Loucy (cell line): ENCODE measurements at regions not wholly inside any gene's neighbourhood (a gene's known extent, or its start where the extent isn't known, plus 50 kb on each side); places are given as distances from the start of the nearest gene placed in this dataset.
A peak's percentile ranks its signal among the peaks of the same experiment; 100 is the strongest.

Experiments
- H2AFZ ChIP-seq: fragments of 200-600 bp; sonication (generic); 2 replicates; pipeline ENCODE4 v1.6.0; 2016; ENCODE audit warnings: antibody characterized with exemption, mild to moderate bottlenecking, low read length, moderate library complexity
- H3F3A ChIP-seq: fragments of 200-600 bp; 2 replicates; pipeline ENCODE4 v1.6.0; 2016; ENCODE audit warnings: antibody characterized with exemption, low read depth, mild to moderate bottlenecking
- H3K27me3 ChIP-seq: fragments of 200-600 bp; sonication (generic); 2 replicates; pipeline ENCODE4 v1.6.1; 2014; ENCODE audit warnings: low read length, mild to moderate bottlenecking; ENCODE audit not compliant: insufficient read depth, poor library complexity, severe bottlenecking
- H3K36me3 ChIP-seq: fragments of 200-600 bp; sonication (generic); 2 replicates; pipeline ENCODE4 v1.6.1; 2016; ENCODE audit warnings: low read length; ENCODE audit not compliant: insufficient read depth
- H3K4me1 ChIP-seq: fragments of 200-600 bp; sonication (generic); 2 replicates; pipeline ENCODE4 v1.5.1; 2014; ENCODE audit warnings: low read length, mild to moderate bottlenecking; ENCODE audit not compliant: insufficient read depth, poor library complexity, severe bottlenecking
- H3K4me2 ChIP-seq: fragments of 200-600 bp; sonication (generic); 2 replicates; pipeline ENCODE4 v1.6.0; 2014; ENCODE audit warnings: antibody characterized with exemption, low read length, low read depth, mild to moderate bottlenecking; ENCODE audit not compliant: poor library complexity, severe bottlenecking
- H3K4me3 ChIP-seq: fragments of 200-600 bp; sonication (generic); 2 replicates; pipeline ENCODE4 v1.5.1; 2014; ENCODE audit warnings: low read length, mild to moderate bottlenecking, mixed read lengths; ENCODE audit not compliant: poor library complexity, severe bottlenecking
- H3K79me2 ChIP-seq: fragments of 200-600 bp; sonication (generic); 2 replicates; pipeline ENCODE4 v1.6.1; 2014; ENCODE audit warnings: low read length; ENCODE audit not compliant: insufficient read depth
- H3K9ac ChIP-seq: fragments of 200-600 bp; sonication (generic); 2 replicates; pipeline ENCODE4 v1.6.0; 2014; ENCODE audit warnings: mild to moderate bottlenecking, low read depth, low read length, moderate library complexity; ENCODE audit not compliant: poor library complexity, severe bottlenecking
- H3K9me2 ChIP-seq: fragments of 200-600 bp; sonication (generic); replicated peaks from 2 replicates; pipeline ENCODE4 v1.6.1; 2016; ENCODE audit warnings: low read depth, low read length, mixed read lengths
- H3K9me3 ChIP-seq: fragments of 200-600 bp; sonication (generic); 2 replicates; pipeline ENCODE4 v1.6.1; 2014; ENCODE audit warnings: mild to moderate bottlenecking, antibody characterized with exemption, low read length, low read depth; ENCODE audit not compliant: insufficient read depth
- H4K20me1 ChIP-seq: fragments of 200-600 bp; sonication (generic); 2 replicates; pipeline ENCODE4 v1.6.0; 2014; ENCODE audit warnings: antibody characterized with exemption, low read length, mild to moderate bottlenecking; ENCODE audit not compliant: insufficient read depth, poor library complexity, severe bottlenecking
- EZH2phosphoT487 ChIP-seq: fragments of 200-600 bp; IDR thresholded peaks from 2 replicates; pipeline ENCODE4 v1.6.1; 2018; ENCODE audit warnings: antibody characterized with exemption, mild to moderate bottlenecking, moderate library complexity, borderline replicate concordance
- TF ChIP-seq, protein P1 (sequence below): fragments of 200-600 bp; sonication (generic); conservative IDR thresholded peaks from 2 replicates; pipeline ENCODE4 v1.5.1; 2014; ENCODE audit warnings: mild to moderate bottlenecking, antibody characterized with exemption, low read length

DNA sequence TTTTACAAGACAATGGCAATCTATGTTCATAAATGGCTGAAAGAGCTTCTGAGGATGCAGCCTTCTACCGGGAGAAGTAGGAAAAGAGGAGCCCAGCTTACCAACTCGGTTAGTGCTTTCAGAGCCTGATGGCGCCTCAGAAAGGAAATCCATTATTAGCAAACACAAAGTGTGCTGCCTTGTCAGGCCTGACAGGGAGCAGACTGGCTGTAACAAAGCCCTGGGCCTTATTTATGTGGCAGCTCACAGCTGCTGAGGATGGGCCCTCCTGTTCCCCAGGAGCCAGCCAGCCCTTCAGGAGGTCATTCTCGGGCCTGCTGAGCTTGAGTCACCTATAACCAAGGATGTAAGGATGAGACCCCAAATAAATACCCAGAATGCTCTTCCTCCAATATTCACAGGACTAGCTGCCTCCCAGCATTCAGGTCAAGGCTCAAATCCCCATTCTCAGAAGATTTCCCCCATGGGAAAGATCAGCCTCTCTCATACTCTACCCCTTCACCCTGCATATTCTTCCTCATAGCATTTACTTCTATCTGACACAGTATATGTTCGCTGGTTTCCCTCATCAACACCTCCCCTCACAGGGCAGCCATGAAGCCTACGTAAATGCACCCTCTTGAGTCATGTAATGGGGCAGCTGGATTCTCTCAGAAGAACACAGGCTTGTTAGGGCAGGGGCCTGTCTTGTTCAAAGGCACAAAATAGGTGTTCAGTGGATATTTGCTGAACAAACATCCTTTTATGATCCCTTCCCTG, 227.0 kb upstream of the RASGEF1B start:
- no peaks in the 10 kb centered on the region for H3K9me2 ChIP-seq
- H3K4me3 ChIP-seq, result no peak overlapping the region
- no peak overlapping the region for H3K9ac ChIP-seq
- H3K9me3 ChIP-seq, result no peaks in the 10 kb centered on the region
- no peaks in the 10 kb centered on the region for H3F3A ChIP-seq
- H3K36me3 ChIP-seq, result no peaks in the 10 kb centered on the region
- TF ChIP-seq EZH2phosphoT487, result no peak
- TF ChIP-seq, protein P1, sequence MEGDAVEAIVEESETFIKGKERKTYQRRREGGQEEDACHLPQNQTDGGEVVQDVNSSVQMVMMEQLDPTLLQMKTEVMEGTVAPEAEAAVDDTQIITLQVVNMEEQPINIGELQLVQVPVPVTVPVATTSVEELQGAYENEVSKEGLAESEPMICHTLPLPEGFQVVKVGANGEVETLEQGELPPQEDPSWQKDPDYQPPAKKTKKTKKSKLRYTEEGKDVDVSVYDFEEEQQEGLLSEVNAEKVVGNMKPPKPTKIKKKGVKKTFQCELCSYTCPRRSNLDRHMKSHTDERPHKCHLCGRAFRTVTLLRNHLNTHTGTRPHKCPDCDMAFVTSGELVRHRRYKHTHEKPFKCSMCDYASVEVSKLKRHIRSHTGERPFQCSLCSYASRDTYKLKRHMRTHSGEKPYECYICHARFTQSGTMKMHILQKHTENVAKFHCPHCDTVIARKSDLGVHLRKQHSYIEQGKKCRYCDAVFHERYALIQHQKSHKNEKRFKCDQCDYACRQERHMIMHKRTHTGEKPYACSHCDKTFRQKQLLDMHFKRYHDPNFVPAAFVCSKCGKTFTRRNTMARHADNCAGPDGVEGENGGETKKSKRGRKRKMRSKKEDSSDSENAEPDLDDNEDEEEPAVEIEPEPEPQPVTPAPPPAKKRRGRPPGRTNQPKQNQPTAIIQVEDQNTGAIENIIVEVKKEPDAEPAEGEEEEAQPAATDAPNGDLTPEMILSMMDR, result no peak
- no peaks in the 10 kb centered on the region for H3K27me3 ChIP-seq
- peak overlapping the region; percentile 79 for H2AFZ ChIP-seq
- no peaks in the 10 kb centered on the region for H3K79me2 ChIP-seq
- H3K4me2 ChIP-seq, result no peak overlapping the region
- no peaks in the 10 kb centered on the region for H4K20me1 ChIP-seq
- peaks cover 3% of the 10 kb centered on the region for H3K4me1 ChIP-seq

DNA sequence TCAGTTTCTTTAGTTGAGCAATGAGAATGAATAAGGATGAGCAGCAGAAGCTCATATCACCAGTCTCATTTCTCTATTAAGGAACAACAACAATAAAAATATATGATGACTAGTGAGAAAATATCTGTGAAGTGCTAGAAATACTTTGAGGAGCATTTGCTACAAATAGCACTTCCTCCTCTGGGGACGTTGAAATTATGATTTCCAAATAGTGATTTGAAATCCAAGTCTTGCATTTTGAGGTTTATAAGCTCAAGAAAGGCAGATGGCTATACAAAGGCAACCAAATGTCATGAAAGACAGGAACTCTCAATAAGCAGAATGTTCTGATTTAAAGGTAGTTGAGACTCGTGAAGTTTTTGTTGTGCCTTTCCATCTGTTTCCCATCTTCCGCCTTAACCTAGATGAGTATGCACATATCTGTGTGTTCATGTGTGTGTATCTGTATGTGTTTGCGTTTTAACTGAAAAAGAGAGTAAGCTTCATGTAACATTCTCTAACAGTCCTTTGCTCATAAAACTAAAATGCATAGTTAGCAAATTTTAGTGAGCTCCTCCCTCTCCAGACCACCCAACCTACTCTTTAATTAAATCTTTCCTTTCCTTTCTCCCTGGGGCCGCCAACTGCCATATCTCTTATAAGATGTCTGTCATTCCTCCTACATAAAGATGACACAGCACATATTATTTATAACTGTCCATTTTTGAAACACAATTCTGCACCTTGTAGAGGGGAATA, 222.6 kb upstream of the RASGEF1B start:
- Histone ChIP-seq H3K36me3 (no peaks in the 10 kb centered on the region), H2AFZ (no peak overlapping the region), H3F3A (no peaks in the 10 kb centered on the region), H3K79me2 (no peaks in the 10 kb centered on the region), H3K4me1 (peaks cover 24% of the 10 kb centered on the region), H3K9ac (no peak overlapping the region), H3K4me2 (no peak overlapping the region), H3K9me2 (no peaks in the 10 kb centered on the region), H4K20me1 (no peaks in the 10 kb centered on the region), H3K27me3 (no peaks in the 10 kb centered on the region), H3K4me3 (no peak overlapping the region), H3K9me3 (no peaks in the 10 kb centered on the region)
- TF ChIP-seq EZH2phosphoT487, result no peak
- TF ChIP-seq, protein P1, result no peak

DNA sequence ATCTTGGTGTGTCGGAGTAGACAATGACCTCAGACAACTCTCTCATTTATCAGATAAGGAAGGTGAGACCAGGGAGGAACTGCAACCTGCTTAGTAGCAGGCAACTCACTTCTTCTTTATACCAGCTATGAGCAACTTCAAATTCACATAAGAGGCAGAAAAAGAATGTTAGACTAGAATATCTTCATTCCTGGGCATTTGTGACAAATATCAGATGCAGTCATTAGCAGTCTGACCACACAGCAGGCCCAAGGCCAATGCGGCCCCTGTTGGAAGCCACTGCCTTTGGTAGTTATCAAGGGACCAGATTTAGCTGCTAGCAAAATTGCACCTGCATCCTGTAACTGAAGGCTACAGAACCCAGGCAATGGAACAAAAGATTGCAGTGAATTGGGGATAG, 219.2 kb upstream of the RASGEF1B start:
- Histone ChIP-seq H3K4me1 (peaks cover 21% of the 10 kb centered on the region), H3K9ac (no peak overlapping the region), H3K4me3 (no peak overlapping the region), H3K9me3 (no peaks in the 10 kb centered on the region), H3F3A (no peaks in the 10 kb centered on the region), H3K4me2 (peak overlapping the region; percentile 7), H3K9me2 (no peaks in the 10 kb centered on the region), H2AFZ (no peak overlapping the region), H4K20me1 (no peaks in the 10 kb centered on the region), H3K79me2 (no peaks in the 10 kb centered on the region), H3K27me3 (no peaks in the 10 kb centered on the region), H3K36me3 (no peaks in the 10 kb centered on the region)
- no peak for TF ChIP-seq EZH2phosphoT487
- TF ChIP-seq, protein P1, result no peak
